ENCODE measurements at regions not wholly inside any gene's neighbourhood (a gene's known extent, or its start where the extent isn't known, plus 50 kb on each side); places are given as distances from the start of the nearest gene placed in this dataset.

GRCh38 chr5:167720259-167720658, 571.2 kb upstream of the WWC1 start:
- WGBS (ENCODE audit: insufficient coverage, low lambda C conversion rate), result 80% methylated on average over 1 of the region's 3 CpGs
- Histone ChIP-seq H3K4me3 (ENCODE audit: low read length) (no peak overlapping the region), H3K4me1 (ENCODE audit: control insufficient read depth, insufficient read depth, low read length) (no peaks in the 10 kb centered on the region)

DNA sequence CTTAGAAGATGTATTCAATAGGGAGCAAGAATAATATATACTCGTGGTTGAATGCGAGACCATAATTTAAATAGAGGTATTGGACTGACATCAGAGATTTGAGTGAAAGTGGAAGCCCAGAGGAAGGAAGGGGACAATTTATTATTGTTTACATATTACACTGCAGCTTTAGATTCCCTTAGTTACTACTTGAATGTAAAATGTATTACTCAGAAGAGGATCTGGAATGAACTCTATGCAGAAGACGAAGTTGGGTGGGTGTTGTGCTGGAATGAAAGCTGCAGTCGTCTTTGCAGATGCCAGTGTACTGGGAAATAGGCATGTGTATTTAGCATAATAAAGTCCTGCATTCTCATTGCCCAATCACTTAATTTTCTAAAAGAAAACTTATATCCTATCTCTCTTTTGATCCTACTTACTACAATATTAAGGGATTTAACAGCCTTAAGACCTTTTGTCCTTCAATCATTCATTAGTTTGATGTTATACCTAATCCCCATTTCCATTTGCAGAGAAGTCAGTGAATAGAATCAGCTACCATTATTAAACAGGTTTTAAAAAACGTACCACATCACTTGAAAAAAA, 570.7 kb upstream of the WWC1 start:
- no peaks in the 10 kb centered on the region for H3K36me3 ChIP-seq (ENCODE audit: control insufficient read depth, insufficient read depth, low read length)
- no peaks in the 10 kb centered on the region for H3K4me1 ChIP-seq (ENCODE audit: control insufficient read depth, insufficient read depth, low read length)
- no peaks in the 10 kb centered on the region for H3K9me3 ChIP-seq (ENCODE audit: control insufficient read depth, low read depth, low read length)
- no peak overlapping the region for H3K27ac ChIP-seq (ENCODE audit: low read length)
- H3K4me3 ChIP-seq (ENCODE audit: low read length), result no peak overlapping the region
- 93% methylated on average over 2 of the region's 5 CpGs for WGBS (ENCODE audit: insufficient coverage, low lambda C conversion rate)
- no peaks in the 10 kb centered on the region for H3K27me3 ChIP-seq (ENCODE audit: control insufficient read depth, insufficient read depth, low read length)
- no peak for DNase-seq

More at GRCh38 chr5:167720259-167720658, 571.2 kb upstream of the WWC1 start:
- Histone ChIP-seq H3K27me3 (ENCODE audit: control insufficient read depth, insufficient read depth, low read length) (no peaks in the 10 kb centered on the region), H3K9me3 (ENCODE audit: control insufficient read depth, low read depth, low read length) (no peaks in the 10 kb centered on the region), H3K27ac (ENCODE audit: low read length) (no peak overlapping the region), H3K36me3 (ENCODE audit: control insufficient read depth, insufficient read depth, low read length) (no peaks in the 10 kb centered on the region)
- DNase-seq, result no peak

DNA sequence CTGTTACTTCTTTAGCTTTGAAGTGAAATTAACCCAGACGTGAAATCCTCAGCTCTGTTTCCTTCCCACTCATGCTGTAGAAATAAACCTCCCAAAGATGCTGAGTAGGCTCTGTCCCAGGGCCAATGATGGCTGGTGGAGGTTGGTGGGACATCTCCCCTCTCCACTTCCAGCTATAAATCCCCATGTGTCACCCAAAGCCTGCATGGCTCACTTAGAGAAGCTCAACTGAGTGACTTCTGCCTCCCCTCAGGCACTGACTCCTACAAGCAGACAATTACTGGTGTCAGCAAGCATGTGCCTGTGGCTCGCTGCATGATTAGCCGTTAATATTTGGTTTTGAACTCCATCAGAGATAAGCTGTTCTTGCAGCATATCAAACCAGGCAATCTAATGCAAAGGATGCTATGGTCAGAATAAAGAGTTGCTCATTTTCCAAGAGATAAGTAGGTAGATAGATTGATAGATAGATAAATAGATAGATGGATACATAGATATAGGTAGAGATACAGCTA, 569.5 kb upstream of the WWC1 start:
- no peaks in the 10 kb centered on the region for H3K36me3 ChIP-seq (ENCODE audit: control insufficient read depth, insufficient read depth, low read length)
- no peaks in the 10 kb centered on the region for H3K27me3 ChIP-seq (ENCODE audit: control insufficient read depth, insufficient read depth, low read length)
- no peaks in the 10 kb centered on the region for H3K4me1 ChIP-seq (ENCODE audit: control insufficient read depth, insufficient read depth, low read length)
- H3K4me3 ChIP-seq (ENCODE audit: low read length), result no peak overlapping the region
- H3K9me3 ChIP-seq (ENCODE audit: control insufficient read depth, low read depth, low read length), result no peaks in the 10 kb centered on the region
- no CpG with 5 or more reads among the region's 3 CpGs for WGBS (ENCODE audit: insufficient coverage, low lambda C conversion rate)
- DNase-seq, result no peak
- H3K27ac ChIP-seq (ENCODE audit: low read length), result no peak overlapping the region

DNA sequence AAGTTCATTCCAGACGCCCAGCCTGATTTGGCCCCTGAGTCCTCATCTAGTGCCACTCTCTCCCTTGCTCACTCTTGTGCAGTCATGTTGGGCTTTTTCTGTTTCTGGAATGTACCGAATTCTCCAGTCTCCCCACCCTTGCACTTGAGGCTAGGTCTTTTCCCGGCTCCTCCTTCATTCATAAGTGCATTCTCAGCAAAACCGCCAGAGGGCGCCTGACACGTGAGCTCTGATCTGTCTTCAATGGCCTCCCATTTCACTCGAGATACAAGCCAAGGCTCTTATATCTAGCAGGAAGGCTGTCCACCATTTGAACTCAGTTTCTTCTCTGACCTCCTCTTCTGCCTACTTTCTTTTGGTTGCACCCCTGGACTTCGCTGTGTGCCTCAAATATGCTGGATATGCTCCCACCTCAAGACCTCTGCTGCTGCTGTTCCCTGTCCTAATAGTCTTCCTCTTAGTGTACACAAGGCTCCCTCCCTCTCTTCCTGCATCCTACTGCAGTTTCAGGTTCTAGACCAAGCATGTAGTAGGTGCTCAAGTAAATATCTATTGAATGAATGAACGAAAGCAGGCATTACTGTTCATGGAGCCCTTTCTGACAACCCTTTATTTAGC, 568.1 kb upstream of the WWC1 start:
- no peaks in the 10 kb centered on the region for H3K9me3 ChIP-seq (ENCODE audit: control insufficient read depth, low read depth, low read length)
- 80% methylated on average over 1 of the region's 9 CpGs for WGBS (ENCODE audit: insufficient coverage, low lambda C conversion rate)

DNA sequence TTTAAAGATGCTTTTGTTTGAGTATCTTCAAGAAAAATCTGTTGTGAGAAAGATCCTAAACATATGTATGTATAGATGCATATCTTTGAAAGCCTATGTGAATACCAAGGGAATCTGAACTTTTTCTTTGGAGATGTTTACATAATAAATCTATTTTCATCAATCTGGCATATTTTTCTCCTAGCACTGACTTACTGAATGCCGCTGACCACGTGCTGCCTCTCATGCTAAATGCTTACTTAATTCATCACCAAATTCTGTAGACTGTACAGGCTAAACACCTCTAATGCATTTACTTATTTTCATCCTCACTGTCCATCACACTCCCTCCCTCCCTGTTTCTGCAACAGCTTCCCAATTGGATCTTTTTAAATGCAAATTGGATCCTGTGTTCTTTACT, 566.2 kb upstream of the WWC1 start:
- Histone ChIP-seq H3K4me3 (ENCODE audit: low read length) (no peak overlapping the region), H3K27me3 (ENCODE audit: control insufficient read depth, insufficient read depth, low read length) (no peaks in the 10 kb centered on the region), H3K27ac (ENCODE audit: low read length) (no peak overlapping the region), H3K4me1 (ENCODE audit: control insufficient read depth, insufficient read depth, low read length) (no peaks in the 10 kb centered on the region), H3K36me3 (ENCODE audit: control insufficient read depth, insufficient read depth, low read length) (no peaks in the 10 kb centered on the region), H3K9me3 (ENCODE audit: control insufficient read depth, low read depth, low read length) (no peaks in the 10 kb centered on the region)
- no peak for DNase-seq
- 100% methylated on average over 1 of the region's 2 CpGs for WGBS (ENCODE audit: insufficient coverage, low lambda C conversion rate)

More for the DNA sequence above, 568.1 kb upstream of the WWC1 start:
- no peak overlapping the region for H3K27ac ChIP-seq (ENCODE audit: low read length)
- no peaks in the 10 kb centered on the region for H3K36me3 ChIP-seq (ENCODE audit: control insufficient read depth, insufficient read depth, low read length)
- no peaks in the 10 kb centered on the region for H3K27me3 ChIP-seq (ENCODE audit: control insufficient read depth, insufficient read depth, low read length)
- no peaks in the 10 kb centered on the region for H3K4me1 ChIP-seq (ENCODE audit: control insufficient read depth, insufficient read depth, low read length)
- DNase-seq, result peak; percentile 41 to 62
- no peak overlapping the region for H3K4me3 ChIP-seq (ENCODE audit: low read length)

DNA sequence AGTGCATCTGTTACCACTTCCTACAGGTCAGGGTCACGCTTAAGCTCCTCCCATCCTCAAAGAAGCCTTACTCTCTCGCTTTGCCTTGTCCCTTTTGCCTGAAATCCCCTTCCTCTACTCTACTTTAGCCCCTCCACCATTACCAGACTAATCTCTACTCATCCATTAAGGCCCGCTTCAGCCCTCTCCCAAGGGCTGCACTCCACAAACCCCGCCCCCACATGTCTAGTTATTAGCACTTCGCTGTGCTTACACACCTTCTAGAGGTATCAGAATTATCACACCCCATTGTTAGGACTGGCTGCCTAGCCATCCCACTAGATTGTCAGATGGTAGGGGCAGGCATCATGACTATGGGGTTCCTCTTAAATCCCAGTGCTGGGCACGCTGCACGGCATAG, 565.7 kb upstream of the WWC1 start:
- Histone ChIP-seq H3K4me1 (ENCODE audit: control insufficient read depth, insufficient read depth, low read length) (no peaks in the 10 kb centered on the region), H3K9me3 (ENCODE audit: control insufficient read depth, low read depth, low read length) (no peaks in the 10 kb centered on the region), H3K27ac (ENCODE audit: low read length) (no peak overlapping the region), H3K36me3 (ENCODE audit: control insufficient read depth, insufficient read depth, low read length) (no peaks in the 10 kb centered on the region), H3K27me3 (ENCODE audit: control insufficient read depth, insufficient read depth, low read length) (no peaks in the 10 kb centered on the region), H3K4me3 (ENCODE audit: low read length) (no peak overlapping the region)
- 80% methylated on average over 1 of the region's 7 CpGs for WGBS (ENCODE audit: insufficient coverage, low lambda C conversion rate)
- no peak for DNase-seq

DNA sequence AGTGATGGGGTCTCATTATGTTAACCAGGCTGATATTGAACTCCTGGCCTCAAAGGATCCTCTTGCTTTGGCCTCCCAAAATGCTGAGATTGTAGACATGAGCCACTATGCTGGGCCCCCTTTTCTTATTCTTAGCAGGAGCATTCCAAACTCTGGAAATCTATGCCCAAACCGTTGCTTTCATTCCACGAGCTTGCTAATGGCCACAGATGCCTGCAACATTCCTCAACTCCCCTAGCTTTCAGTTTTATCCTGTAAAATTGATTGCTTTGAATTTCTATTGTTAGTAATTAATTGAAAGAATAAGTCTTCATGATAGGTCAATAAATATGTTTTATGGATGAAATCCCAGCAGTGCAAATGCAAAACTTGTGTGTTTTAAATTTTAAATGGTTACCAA, 564.8 kb upstream of the WWC1 start:
- no peaks in the 10 kb centered on the region for H3K4me1 ChIP-seq (ENCODE audit: control insufficient read depth, insufficient read depth, low read length)
- no peak overlapping the region for H3K27ac ChIP-seq (ENCODE audit: low read length)
- no peaks in the 10 kb centered on the region for H3K9me3 ChIP-seq (ENCODE audit: control insufficient read depth, low read depth, low read length)
- H3K36me3 ChIP-seq (ENCODE audit: control insufficient read depth, insufficient read depth, low read length), result no peaks in the 10 kb centered on the region
- H3K4me3 ChIP-seq (ENCODE audit: low read length), result no peak overlapping the region
- no CpG with 5 or more reads among the region's 2 CpGs for WGBS (ENCODE audit: insufficient coverage, low lambda C conversion rate)
- H3K27me3 ChIP-seq (ENCODE audit: control insufficient read depth, insufficient read depth, low read length), result no peaks in the 10 kb centered on the region
- no peak for DNase-seq

DNA sequence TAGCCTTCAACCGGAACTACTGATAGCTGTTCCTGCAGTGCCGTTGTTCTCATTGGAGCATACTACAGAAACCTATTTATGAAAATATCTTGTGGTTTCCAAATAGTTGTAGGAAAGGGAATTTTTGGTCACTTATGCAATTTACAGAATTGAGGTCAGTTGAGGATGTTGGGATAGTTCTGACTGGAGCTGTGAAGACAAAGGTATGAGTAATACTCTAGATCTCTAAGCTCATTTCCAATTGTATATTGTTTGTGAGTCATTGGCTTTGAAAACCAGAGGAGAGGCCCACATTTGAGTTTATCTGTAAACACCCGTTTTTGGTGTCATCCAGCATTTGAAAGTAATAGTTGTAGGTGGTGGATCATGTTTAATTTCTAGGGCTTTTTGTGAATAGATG, 561.3 kb upstream of the WWC1 start:
- H3K9me3 ChIP-seq (ENCODE audit: control insufficient read depth, low read depth, low read length), result no peaks in the 10 kb centered on the region
- no peak overlapping the region for H3K27ac ChIP-seq (ENCODE audit: low read length)
- no CpG with 5 or more reads among the region's 3 CpGs for WGBS (ENCODE audit: insufficient coverage, low lambda C conversion rate)
- H3K27me3 ChIP-seq (ENCODE audit: control insufficient read depth, insufficient read depth, low read length), result no peaks in the 10 kb centered on the region
- DNase-seq, result no peak
- H3K36me3 ChIP-seq (ENCODE audit: control insufficient read depth, insufficient read depth, low read length), result no peaks in the 10 kb centered on the region
- H3K4me3 ChIP-seq (ENCODE audit: low read length), result no peak overlapping the region
- no peaks in the 10 kb centered on the region for H3K4me1 ChIP-seq (ENCODE audit: control insufficient read depth, insufficient read depth, low read length)

DNA sequence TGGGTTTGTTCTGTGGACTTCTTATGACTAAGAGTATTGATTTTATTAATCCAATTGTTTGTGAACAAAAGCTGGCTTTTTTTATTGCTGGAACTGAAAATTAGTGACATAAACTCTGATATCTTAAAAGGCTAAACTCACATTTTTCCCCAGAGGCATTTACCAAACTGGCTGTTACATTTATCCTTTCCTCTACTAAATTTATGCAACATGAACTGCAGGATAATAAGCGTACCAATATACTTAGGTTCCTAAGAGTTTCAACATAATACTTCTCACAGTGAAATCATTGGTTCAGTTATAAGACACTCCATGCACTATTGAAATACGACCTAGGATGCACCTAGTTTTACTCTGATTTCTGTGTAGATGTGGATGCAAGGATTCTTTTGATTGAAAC, 560.8 kb upstream of the WWC1 start:
- H3K9me3 ChIP-seq (ENCODE audit: control insufficient read depth, low read depth, low read length), result no peaks in the 10 kb centered on the region
- DNase-seq, result no peak
- H3K27ac ChIP-seq (ENCODE audit: low read length), result no peak overlapping the region
- H3K4me3 ChIP-seq (ENCODE audit: low read length), result no peak overlapping the region
- no peaks in the 10 kb centered on the region for H3K4me1 ChIP-seq (ENCODE audit: control insufficient read depth, insufficient read depth, low read length)
- no peaks in the 10 kb centered on the region for H3K27me3 ChIP-seq (ENCODE audit: control insufficient read depth, insufficient read depth, low read length)
- no CpG with 5 or more reads among the region's 2 CpGs for WGBS (ENCODE audit: insufficient coverage, low lambda C conversion rate)
- no peaks in the 10 kb centered on the region for H3K36me3 ChIP-seq (ENCODE audit: control insufficient read depth, insufficient read depth, low read length)

DNA sequence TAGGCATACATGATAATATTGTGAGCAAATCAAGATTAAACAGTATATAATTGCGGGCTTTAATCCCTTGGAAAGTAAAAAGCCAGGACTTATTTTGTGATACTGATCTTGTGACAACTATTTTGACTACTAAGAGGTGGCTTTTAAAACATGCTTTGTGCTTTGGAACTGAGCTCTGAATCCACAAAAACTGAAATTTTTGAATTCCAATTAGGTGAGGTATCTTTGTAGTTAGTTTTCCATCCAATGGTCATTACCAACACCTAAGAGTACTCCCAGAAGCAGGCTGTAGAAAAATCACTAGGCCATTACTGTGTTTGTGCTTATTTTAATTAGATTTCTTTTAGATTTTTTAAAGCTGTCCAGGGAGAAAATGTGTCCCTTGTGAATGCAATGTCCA, 559.5 kb upstream of the WWC1 start:
- no peaks in the 10 kb centered on the region for H3K4me1 ChIP-seq (ENCODE audit: control insufficient read depth, insufficient read depth, low read length)
- H3K9me3 ChIP-seq (ENCODE audit: control insufficient read depth, low read depth, low read length), result no peaks in the 10 kb centered on the region
- no peaks in the 10 kb centered on the region for H3K36me3 ChIP-seq (ENCODE audit: control insufficient read depth, insufficient read depth, low read length)
- no peaks in the 10 kb centered on the region for H3K27me3 ChIP-seq (ENCODE audit: control insufficient read depth, insufficient read depth, low read length)
- H3K4me3 ChIP-seq (ENCODE audit: low read length), result no peak overlapping the region
- H3K27ac ChIP-seq (ENCODE audit: low read length), result no peak overlapping the region
- no CpG with 5 or more reads among the region's 1 CpG for WGBS (ENCODE audit: insufficient coverage, low lambda C conversion rate)
- no peak for DNase-seq

DNA sequence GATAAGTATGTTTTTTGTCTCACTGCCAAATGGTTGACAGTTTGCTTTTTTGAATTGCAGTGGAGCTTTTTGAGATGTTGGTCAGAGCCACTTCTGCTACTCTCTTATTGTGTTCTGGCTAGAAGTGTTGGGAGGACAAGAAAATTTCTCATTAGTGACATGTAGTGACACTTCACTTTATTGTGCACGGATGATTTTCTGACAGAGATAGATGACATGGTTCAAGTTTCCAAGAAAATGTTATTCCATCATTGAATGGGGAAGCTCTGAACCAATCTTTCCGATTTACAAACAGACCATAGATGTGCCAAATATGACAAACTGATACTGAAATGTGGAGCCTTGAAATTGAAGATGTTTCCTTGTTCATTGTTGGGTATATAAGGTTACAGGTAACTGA, 558.9 kb upstream of the WWC1 start:
- no peak overlapping the region for H3K27ac ChIP-seq (ENCODE audit: low read length)
- DNase-seq, result no peak
- H3K9me3 ChIP-seq (ENCODE audit: control insufficient read depth, low read depth, low read length), result no peaks in the 10 kb centered on the region
- H3K4me1 ChIP-seq (ENCODE audit: control insufficient read depth, insufficient read depth, low read length), result no peaks in the 10 kb centered on the region
- H3K36me3 ChIP-seq (ENCODE audit: control insufficient read depth, insufficient read depth, low read length), result no peaks in the 10 kb centered on the region
- H3K4me3 ChIP-seq (ENCODE audit: low read length), result no peak overlapping the region
- H3K27me3 ChIP-seq (ENCODE audit: control insufficient read depth, insufficient read depth, low read length), result no peaks in the 10 kb centered on the region
- WGBS (ENCODE audit: insufficient coverage, low lambda C conversion rate), result 100% methylated on average over 1 of the region's 2 CpGs
